Loucy (cell line): ENCODE measurements at regions not wholly inside any gene's neighbourhood (a gene's known extent, or its start where the extent isn't known, plus 50 kb on each side); places are given as distances from the start of the nearest gene placed in this dataset.

Experiments used
- CTCF ChIP-seq: fragments of 200-600 bp; sonication (generic); conservative IDR thresholded peaks from 2 replicates; pipeline ENCODE4 v1.5.1; 2014; ENCODE audit warnings: mild to moderate bottlenecking, antibody characterized with exemption, low read length
- EZH2phosphoT487 ChIP-seq: fragments of 200-600 bp; IDR thresholded peaks from 2 replicates; pipeline ENCODE4 v1.6.1; 2018; ENCODE audit warnings: antibody characterized with exemption, mild to moderate bottlenecking, moderate library complexity, borderline replicate concordance

GRCh38 chr10:55062349-55062748, 261.3 kb upstream of the PCDH15 start:
- no peak for TF ChIP-seq CTCF
- TF ChIP-seq EZH2phosphoT487: no peak
